NCI-H69 (cell line): ENCODE measurements at regions not wholly inside any gene's neighbourhood (a gene's known extent, or its start where the extent isn't known, plus 50 kb on each side); places are given as distances from the start of the nearest gene placed in this dataset.

Source experiments
- DNase-seq: peaks from one replicate; lab custom pipeline; 2025; lab: John Stamatoyannopoulos, UW

DNA sequence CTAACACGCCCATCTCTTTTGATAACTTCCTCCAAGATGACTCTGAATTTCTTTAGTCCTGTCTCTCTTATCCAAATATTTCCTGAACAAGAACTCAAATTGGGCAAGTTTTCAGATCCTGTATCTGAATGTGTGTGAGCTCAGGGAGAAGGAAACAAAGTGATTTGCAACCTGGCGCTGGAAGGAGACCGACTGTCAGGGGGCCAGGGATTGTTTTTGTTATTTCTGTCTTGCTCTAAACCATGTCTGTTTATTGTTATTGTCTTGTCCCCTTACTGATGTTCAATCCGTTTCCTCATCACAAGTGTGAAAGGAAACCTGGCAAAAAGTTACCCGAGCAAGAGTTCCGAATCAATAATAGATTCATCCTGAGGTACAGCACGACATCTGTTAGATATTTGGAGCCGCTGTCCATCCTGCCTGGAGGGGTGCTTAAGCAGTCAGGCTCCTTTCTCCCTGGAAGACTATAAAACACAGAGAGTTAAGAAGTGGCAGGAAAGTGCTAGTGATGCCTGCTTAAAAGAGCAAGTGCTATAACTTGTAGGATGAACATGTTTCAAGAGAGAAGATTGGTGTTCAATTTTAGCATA is 132.5 kb upstream of the OSR1 start:
- DNase-seq: no peak

DNA sequence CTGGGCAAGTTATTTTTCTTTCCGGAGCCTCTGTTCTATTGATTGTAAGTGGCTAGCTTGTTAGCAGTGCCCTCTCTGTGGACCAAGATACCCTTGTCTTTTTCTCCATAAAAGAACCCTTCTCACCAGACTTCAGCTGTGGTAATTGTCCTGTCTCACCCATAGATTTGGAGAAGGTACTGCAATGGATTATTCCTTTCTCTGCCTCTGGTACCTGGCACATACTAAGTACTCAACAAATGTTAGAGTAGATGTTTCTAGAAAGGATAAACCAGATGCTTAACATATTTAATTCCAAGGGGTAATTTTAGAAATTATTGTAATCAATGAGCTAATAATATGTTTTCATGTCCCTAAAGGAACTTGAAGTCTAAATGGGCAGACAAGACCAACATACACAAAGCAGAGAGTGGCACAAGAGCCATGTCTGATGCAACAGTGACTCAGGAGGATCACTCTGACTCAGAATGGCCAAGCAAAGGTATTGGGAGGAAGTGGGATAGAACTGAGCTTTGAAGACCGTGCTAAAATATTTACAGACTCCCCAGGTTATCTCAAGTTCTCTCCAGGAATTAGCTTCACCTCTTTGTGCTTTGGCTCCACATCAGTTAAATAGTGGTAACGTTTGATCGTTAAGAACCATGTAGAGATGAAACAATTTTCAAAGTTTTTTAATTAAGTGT is 129.7 kb upstream of the OSR1 start:
- DNase-seq: no peak

DNA sequence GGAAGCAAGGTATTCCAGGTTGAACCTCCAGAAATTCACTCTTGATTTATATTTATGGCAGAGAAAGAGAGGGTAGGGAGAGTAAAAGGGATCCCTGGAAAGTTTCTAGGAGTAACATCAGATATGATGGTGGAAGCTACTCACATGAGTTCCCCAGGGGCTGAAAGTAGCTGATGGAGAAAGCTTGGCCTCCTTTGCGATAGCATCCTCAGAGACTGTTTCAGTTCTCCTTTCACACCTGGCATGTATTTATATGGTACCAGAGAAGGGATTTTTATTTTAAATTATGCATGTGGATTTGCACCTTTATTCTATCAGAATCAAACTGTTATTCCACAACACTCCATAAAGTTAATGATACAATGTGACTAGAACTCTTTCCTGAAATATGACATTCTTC is 126.3 kb upstream of the OSR1 start:
- no peak for DNase-seq

DNA sequence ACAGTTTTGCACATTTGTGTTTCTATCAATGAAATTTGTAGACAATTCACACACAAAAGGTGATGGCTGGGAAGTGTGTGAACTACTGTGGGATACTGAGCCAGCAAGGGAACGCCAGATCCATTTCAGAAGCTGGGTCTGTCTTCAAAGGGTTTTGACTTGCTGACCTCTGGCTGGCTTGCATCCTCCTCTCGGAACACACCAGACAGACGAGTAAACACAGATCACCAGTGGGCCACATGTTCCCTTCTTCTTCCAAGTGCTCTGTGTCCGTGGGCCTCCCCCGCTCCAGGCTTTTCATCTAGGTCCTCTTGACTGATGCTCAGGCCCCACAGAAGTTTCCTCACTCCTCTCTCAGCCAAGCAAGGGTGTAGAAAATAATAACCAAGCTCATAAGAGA is 122.2 kb upstream of the OSR1 start:
- DNase-seq: no peak

DNA sequence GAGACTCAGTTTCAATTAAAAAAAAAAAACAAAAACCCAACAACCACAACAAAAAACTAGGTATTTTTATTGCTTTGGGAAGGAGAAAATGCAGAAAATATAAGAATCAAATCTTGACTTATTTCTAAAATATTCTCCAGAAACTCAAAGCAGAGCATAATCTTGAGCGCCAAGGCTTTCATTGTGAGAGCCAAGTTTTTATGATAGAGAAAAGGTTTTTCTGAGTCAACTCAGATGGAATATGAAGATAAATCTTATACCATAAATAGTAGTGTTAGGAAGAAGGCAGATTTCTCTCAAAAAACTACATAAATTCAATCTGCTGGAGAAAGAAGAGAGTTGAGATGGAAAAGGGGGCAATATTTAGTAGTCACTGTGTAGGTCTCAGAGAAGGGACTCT is 121.2 kb upstream of the OSR1 start:
- DNase-seq: no peak

DNA sequence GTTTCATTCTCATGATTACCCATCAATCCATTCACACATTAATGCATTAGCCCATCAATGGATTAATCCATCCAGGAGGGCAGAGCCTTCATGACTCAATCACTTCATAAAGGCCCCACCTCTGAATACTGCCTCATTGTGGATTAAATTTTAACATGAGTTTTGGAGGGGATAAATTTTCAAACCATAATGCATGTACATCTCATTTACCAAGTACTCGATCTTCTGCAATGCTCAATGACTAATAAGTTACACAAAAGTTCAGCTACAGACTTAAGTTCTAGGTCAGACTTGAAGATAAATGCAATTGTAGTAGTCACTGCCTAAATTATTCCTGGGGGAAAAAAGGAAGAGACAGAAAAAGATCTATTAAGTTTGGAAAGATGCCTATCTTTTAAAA is 120.0 kb upstream of the OSR1 start:
- no peak for DNase-seq

DNA sequence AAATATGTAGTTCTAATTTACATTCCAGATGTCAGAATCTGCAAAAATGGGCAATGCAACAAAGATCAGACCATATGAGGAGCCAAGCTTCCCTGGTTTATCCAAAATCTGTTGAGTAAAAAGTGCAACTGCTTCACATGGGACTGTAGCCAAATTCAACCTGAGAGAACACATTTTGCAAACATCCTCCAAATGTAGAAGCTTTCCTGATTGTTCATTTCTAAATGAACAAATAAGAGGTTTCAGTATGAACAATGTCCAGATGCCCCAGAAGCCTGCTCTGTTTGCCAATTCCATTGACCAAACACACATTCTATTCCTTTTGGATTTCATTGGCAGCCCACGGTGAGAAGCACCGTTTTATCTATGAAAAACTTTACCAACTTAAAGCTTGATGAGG is 117.9 kb upstream of the OSR1 start:
- DNase-seq: no peak

DNA sequence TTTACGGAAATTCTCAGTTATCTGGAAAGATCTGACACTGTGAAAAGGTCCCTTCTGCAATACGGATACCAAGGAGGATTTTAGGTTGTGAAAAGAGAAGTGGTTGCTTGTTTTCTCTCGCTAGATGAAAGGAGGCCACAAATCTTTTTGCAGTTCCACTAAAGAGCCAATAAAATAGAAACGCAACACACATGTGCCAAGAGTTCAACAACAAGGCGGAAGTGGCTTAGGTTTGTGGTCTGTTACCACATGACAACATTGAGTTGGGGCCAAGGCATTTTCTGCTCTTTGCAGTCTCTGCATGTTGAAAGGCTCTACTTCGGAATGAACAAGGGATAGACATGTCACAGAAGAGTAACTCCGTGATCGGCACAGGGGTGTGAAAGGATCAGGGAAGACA is 115.7 kb upstream of the OSR1 start:
- DNase-seq: no peak

DNA sequence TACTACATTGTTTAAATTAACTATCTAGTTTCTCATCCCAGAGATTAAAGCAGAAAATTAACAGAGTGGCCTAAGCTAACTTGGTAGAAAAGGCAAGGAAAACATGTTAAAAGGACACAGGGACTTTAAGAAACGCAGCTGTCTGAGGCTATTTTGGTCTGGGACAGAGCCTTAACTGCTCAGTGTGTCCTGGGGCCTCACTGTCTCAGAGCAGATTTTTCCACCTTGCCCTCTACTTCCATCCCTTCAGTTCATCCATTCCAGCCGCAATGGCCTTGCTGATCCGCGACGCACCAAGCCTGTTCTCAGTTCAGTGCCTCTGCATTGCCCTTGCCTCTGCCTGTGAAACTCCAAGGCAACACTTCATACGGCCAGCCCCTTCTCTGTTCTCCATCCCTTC is 114.9 kb upstream of the OSR1 start:
- no peak for DNase-seq

DNA sequence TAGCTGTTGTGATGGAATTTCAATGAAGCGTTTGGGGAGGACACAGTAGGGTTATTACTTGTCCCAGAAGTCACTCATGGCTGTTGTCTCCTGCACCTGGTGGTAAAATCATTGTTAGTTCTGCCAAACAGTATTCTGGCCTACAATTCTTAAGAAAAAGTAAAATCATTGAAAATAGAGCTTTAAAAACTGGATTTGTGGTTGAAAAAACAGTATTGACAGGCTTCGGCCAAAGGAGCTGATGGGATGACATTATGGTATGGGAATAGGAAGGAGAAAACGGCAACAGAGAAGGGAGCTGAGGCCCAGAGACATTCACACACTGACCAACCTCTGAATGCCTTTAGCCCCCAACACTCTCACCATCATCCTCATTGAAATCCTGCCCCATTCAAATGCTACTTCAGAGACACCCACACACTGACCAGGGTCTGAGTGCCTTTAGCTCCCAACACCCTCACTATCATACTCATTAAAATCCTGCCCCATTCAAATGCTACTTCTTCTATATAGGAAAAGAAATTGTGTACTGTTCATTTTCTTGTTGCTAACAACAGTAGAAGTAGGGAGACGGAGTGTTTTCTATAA is 114.1 kb upstream of the OSR1 start:
- no peak for DNase-seq

DNA sequence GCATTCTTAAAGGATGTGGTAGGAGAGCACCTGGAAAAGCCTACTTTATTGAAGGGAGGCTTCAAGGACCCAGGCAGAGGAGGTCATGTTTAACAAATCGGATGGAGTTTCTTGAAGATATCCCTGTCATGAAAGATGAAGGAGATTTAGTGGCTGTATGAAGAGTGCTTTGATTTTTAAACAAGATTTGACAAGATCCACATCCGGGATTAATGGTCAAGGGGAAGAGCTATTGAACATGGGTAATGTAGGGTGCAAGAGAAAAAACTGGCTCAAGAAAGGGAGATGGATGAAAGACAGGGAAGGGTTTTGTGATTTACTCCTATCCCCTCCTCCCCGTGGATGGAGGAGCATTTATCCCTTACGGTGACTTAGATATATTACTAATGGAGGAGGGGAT is 113.1 kb upstream of the OSR1 start:
- no peak for DNase-seq

DNA sequence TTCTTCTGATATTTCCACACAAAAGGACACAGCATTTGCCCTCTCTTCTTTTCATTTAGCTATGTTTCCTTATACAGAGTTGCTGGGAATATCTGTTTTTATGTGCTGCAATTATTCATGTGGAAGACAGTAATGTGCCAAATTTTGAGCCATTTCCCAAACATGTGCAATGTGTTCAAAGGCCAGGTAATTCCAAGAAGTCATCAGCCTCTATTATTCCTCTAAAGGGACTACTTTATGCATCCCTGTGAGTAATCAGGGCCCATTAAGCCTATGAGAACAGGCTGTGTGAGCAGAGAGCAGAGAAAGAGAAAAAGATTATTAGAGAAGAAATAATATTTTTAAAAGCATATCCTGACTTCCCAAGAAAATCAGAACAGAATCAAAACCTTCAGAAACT is 107.6 kb upstream of the OSR1 start:
- no peak for DNase-seq

DNA sequence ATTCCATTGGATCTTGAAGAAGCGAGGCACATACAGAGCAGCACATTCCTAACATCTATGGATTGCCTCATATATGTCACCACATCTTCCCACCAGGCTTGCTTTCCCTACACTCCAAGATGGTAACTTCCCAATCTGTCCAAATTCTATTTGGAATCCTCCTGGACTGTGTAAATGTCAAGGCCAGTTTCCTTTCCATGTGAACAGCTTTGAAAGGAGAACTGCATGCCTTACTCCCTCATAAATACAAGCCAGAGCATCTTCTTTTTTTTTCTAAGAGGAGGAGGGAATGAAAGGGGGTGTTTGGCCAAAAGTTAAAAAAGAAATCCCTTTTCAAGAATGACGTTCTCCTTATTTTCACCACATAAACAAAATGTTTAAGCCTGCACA is 103.8 kb upstream of the OSR1 start:
- no peak for DNase-seq

DNA sequence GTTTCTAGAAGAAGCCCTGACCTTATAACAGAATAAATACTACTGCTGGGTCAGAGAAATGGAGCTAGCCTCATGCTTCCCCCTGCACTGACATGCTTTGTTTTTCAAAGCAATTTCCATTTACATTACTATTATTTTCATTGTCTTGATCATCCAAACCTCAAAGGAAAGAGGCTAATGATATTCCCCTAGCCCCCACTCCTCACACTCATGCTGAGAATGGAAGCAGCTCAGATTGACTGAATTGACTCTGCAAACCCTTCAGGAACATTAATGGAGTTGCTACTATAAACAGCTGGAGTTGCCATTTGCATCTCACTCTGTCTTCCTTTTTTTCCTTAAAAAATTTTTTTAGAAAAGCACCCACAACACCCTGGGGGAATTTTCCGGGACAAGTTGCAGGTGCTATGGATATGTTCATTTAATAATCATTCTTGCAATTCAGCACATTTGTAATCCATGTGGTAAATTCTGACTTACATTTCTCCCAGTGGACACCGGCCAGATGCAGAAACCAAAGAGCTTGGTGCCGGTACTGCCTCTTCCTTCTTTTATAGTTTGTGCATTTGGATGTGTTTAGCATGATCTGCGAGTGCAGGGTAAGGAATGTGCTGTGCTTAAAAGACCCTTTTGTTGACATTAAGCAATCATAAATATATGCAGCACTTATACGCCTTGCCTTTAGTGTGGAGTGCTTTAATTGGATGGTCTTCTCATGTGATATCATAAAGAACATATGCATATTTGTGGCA is 103.3 kb upstream of the OSR1 start:
- no peak for DNase-seq

DNA sequence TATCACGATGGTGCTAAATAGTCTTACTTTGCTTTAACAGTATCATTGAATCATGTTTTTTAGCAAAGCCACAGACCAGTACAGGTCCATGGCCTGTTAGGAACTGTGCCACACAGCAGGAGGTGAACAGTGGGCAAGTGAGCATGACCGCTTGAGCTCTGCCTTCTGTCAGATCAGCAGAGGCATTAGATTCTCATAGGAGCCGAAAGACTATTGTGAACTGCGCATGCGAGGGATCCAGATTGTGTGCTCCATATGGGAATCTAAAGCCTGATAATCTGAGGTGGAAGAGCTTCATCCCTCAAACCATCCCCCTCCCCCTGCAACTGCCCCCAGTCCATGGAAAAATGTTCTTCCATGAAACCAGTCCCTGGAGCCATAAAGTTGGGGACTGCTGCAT is 102.3 kb upstream of the OSR1 start:
- no peak for DNase-seq

DNA sequence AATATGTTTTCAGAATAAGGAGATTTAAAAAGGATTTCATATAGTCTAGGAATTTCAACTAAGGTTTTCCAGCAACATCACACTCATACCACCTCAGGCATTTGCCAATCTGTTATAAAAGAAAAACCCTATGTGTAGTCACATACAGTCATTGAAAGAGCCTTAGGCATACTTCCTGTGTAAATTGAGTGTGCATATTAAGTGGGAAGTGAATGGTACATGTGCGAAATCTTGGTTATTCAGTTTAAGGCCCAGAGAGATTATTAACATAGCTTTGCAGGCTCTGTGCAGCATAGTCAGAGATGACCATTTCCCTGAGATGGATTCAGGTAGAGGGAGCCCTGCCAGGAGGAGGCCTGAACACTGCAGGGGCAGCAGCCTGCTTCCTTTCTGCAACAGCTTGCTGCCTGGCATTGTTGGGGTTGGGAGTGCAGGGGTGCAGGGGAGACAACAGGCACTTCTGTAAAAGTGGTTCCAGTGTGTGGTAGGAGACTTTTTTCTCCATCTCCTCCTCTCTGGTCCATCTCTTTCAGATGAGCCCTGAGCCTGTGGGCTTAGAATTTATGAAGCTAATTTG is 100.1 kb upstream of the OSR1 start:
- DNase-seq: no peak

DNA sequence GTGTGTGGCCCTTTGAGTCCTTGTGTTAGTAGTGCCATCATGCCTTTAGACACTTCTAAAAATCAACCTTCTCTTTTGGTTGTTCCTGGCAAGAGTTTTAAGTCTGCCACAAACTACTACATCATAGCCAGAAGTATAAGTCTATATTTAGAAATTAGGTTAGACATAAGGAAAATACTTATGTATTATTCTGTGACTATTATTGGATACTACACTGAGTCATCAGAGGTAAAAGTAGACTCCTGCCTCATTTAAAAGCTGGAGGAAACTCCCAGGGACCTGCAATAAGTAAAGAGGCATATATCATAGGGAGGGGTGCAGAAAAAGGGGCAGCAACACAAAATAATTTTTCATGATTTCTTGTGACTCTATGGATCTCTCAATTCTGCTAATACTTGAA is 99.4 kb upstream of the OSR1 start:
- no peak for DNase-seq

DNA sequence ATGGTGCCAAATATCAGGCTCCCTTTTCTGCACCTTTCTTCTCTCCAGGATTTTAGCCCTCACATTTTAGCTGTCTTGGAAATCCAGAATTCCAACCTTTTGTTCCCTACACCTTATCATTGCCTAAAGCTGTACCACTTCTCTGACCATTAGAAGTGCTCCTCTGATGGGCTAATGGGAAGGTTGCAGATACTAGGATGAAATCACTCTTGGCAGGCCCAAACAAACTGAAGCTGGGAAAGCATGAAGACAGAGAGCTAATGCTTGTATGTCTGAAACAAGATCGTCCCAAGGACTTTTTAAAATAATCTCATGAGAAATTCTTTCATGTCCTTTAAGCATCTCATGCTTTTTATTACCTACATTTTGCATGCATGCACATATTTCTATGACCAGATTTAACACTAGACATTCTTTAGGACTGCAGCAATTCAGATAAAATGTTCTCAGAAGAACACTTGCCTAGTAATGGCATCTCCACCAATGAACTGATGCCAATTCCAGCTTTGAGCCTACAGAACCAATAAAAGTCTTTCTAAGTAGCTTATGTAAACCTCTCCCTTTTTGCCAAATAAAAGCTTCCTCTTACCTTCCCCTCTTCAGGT is 98.4 kb upstream of the OSR1 start:
- DNase-seq: no peak

DNA sequence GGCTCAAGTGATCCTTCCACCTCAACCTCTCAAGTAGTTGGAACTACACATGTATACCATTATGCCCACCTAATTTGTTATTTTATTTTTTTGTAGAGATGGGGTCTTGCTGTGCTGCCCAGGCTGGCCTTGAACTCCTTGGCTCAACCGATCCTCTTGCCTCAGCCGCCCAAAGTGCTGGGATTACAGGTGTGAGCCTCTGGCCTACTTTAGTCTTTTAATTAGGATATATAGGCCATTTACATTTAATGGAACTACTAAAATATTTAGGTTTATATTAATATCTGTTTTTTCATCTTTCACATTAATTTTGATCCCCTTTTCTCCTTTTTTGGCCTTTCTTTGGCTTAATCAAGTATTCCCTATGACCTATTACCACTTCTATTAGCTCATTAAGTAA is 95.7 kb upstream of the OSR1 start:
- no peak for DNase-seq

DNA sequence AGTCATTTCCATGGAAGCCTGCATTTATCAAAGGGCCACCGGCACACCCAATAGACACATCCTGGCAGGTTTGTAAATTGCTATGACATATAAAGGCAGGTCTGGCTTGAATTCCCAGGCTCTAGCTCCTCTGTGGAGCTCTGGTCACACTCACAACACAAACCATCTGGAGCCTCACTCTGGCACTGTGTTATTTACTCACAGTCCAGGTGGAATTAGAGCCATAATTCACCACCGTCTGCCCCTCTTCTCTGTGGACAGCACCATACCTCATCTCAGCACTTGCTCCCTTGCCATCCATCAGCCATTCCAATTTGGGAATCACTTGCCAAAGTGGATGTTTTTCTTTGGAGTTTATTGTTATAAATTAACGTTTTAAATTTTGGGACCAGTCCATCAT is 84.3 kb upstream of the OSR1 start:
- peak; percentile 63 for DNase-seq

DNA sequence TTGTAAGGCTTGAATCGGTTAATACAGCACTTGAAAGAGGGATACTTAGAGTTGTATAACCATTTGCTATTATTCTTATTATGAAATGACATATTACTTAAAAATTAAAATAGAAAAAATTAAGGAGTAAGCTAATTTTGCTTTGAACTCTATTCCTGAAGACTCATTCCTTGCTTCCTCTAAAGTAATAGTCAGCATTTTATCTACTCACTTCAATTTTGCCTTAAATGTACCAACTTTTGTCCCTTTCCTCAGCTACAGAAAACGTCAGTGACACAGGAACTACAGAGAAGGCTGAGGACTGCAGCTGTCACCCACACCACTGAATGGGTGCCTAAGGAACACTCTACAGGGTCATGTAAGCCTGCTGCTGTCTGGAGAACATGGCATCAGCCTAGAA is 80.7 kb upstream of the OSR1 start:
- DNase-seq: no peak

DNA sequence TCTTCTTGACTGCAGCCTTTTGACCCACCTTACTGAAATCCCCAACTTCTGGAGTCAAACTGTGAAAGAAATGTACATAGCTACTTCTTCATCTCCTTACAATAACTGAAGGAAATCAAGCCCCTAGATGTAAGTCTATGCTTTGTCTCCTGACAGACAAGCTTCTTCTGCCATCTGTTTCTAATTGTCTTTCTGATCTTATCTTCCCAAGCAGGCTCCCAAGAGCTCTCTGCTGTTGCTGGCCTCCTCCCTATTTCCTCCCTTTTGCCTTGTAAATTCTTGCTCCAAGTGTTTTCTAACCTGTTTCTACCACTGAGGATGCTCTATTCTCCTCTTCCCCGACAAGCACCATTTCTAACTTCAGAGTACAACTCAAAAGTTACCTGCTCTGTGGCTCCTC is 77.4 kb upstream of the OSR1 start:
- no peak for DNase-seq

DNA sequence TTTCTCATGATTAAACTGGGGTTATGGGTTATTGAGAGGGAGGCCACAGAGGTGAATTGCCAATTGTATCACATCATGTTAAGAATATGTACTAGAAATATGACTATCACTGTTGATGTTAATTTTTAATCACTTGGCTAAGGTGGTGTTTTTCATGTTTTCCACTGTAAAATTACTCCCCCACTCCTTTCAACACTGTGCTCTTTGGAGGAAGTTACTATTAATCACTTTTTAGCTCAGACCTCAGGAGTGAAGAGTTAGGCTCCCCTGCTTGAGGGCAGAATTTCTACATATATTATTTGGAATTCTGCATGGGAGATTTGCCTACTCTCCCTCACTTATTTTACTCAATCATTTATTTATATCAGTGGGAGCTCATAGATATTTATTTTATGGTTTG is 76.0 kb upstream of the OSR1 start:
- DNase-seq: no peak
